ENCODE measurements at regions not wholly inside any gene's neighbourhood (a gene's known extent, or its start where the extent isn't known, plus 50 kb on each side); places are given as distances from the start of the nearest gene placed in this dataset.

- no peak overlapping the region for H3K4me3 Mint-ChIP-seq
- no peaks in the 10 kb centered on the region for H3K36me3 ChIP-seq (replicated peaks in 1 of 2; ENCODE audit: control insufficient read depth in 1 of 2, insufficient read depth in 2 of 2, low read length in 2 of 2)
- no peak overlapping the region for H3K27ac Mint-ChIP-seq
- no peak for DNase-seq
- no peaks in the 10 kb centered on the region for H4K20me1 ChIP-seq (ENCODE audit: insufficient read depth, low read length)
- H3K27me3 Mint-ChIP-seq (ENCODE audit: low read depth in 3 of 3): no peaks in the 10 kb centered on the region
- H3K27ac ChIP-seq (ENCODE audit: low read depth in 1 of 2, low read length in 2 of 2): no peak overlapping the region
- peaks cover 12 to 34% (median 23%) of the 10 kb centered on the region in 7 donors for H3K9me3 Mint-ChIP-seq
- H3K27me3 ChIP-seq (ENCODE audit: control insufficient read depth in 2 of 2, insufficient read depth in 2 of 2, low read length in 2 of 2): no peaks in the 10 kb centered on the region
- H3K4me1 ChIP-seq (ENCODE audit: control insufficient read depth in 1 of 2, insufficient read depth in 2 of 2, low read length in 2 of 2): no peaks in the 10 kb centered on the region
- no peaks in the 10 kb centered on the region for H3K79me2 ChIP-seq (ENCODE audit: insufficient read depth, low read length)
- H3K4me2 ChIP-seq (replicated peaks; ENCODE audit: extremely low read depth, low read length, poor library complexity, severe bottlenecking): no peak overlapping the region
- no peak overlapping the region for H3K9ac ChIP-seq (ENCODE audit: insufficient read depth, low read length, poor library complexity, severe bottlenecking)
- no peak for TF ChIP-seq CTCF (IDR thresholded peaks at IDR 0.05)
- H3K4me1 Mint-ChIP-seq: no peaks in the 10 kb centered on the region
- H2AFZ ChIP-seq (ENCODE audit: insufficient read depth, low read depth, low read length, poor library complexity, severe bottlenecking): no peak overlapping the region
- no peaks in the 10 kb centered on the region for H3K36me3 Mint-ChIP-seq
- peaks cover 30 to 35% of the 10 kb centered on the region in 2 donors for H3K9me3 ChIP-seq (replicated peaks in 1 of 2; ENCODE audit: control insufficient read depth in 1 of 2, insufficient read depth in 1 of 2, low read length in 2 of 2)
- intact Hi-C loops (cut with micrococcal nuclease): no loop called here
- no peak overlapping the region for H3K4me3 ChIP-seq (replicated peaks in 1 of 3; ENCODE audit: low read depth in 2 of 3, low read length in 3 of 3)
- WGBS (ENCODE audit: insufficient coverage): 54% methylated on average over 2 of the region's 3 CpGs
These were observed 451.3 kb downstream of the LRRC70 start for GRCh38 chr5:63029891-63030290.

GRCh38 chr5:63025679-63026078, 447.1 kb downstream of the LRRC70 start:
- H3K27me3 Mint-ChIP-seq (ENCODE audit: low read depth in 3 of 3): no peaks in the 10 kb centered on the region
- Histone ChIP-seq H2AFZ (ENCODE audit: insufficient read depth, low read depth, low read length, poor library complexity, severe bottlenecking) (no peak overlapping the region), H3K79me2 (ENCODE audit: insufficient read depth, low read length) (no peaks in the 10 kb centered on the region), H3K4me3 (replicated peaks in 1 of 3; ENCODE audit: low read depth in 2 of 3, low read length in 3 of 3) (no peak overlapping the region), H3K4me2 (replicated peaks; ENCODE audit: extremely low read depth, low read length, poor library complexity, severe bottlenecking) (no peak overlapping the region), H3K27ac (ENCODE audit: low read depth in 1 of 2, low read length in 2 of 2) (no peak overlapping the region), H3K36me3 (replicated peaks in 1 of 2; ENCODE audit: control insufficient read depth in 1 of 2, insufficient read depth in 2 of 2, low read length in 2 of 2) (no peaks in the 10 kb centered on the region), H3K27me3 (ENCODE audit: control insufficient read depth in 2 of 2, insufficient read depth in 2 of 2, low read length in 2 of 2) (no peaks in the 10 kb centered on the region), H3K9me3 (replicated peaks in 1 of 2; ENCODE audit: control insufficient read depth in 1 of 2, insufficient read depth in 1 of 2, low read length in 2 of 2) (peaks cover 0 to 7% of the 10 kb centered on the region in 2 donors), H3K9ac (ENCODE audit: insufficient read depth, low read length, poor library complexity, severe bottlenecking) (no peak overlapping the region), H4K20me1 (ENCODE audit: insufficient read depth, low read length) (no peaks in the 10 kb centered on the region), H3K4me1 (ENCODE audit: control insufficient read depth in 1 of 2, insufficient read depth in 2 of 2, low read length in 2 of 2) (no peaks in the 10 kb centered on the region)
- no peak overlapping the region for H3K4me3 Mint-ChIP-seq
- H3K36me3 Mint-ChIP-seq: no peaks in the 10 kb centered on the region
- no peak overlapping the region for H3K27ac Mint-ChIP-seq
- DNase-seq: no peak
- no peak for TF ChIP-seq CTCF (IDR thresholded peaks at IDR 0.05)
- no CpG with 5 or more reads among the region's 3 CpGs for WGBS (ENCODE audit: insufficient coverage)
- intact Hi-C loops (cut with micrococcal nuclease): no loop called here
- H3K4me1 Mint-ChIP-seq: no peaks in the 10 kb centered on the region
- peaks cover 1 to 11% (median 3%) of the 10 kb centered on the region in 7 donors for H3K9me3 Mint-ChIP-seq

Data from CD14-positive monocyte (primary cell).